ENCODE measurements at regions not wholly inside any gene's neighbourhood (a gene's known extent, or its start where the extent isn't known, plus 50 kb on each side); places are given as distances from the start of the nearest gene placed in this dataset.

- TF ChIP-seq CTCF (IDR thresholded peaks at IDR 0.05) (no peak), EZH2 (IDR thresholded peaks at IDR 0.05; ENCODE audit: borderline replicate concordance, insufficient read depth, low read depth, low read length, poor library complexity, severe bottlenecking) (no peak)
These were observed 505.4 kb downstream of the LRFN5 start for GRCh38 chr14:42112108-42112507.

Data from B cell (primary cell).